K562 (cell line): ENCODE measurements at regions not wholly inside any gene's neighbourhood (a gene's known extent, or its start where the extent isn't known, plus 50 kb on each side); places are given as distances from the start of the nearest gene placed in this dataset.

ENCODE experiments used
- ATAC-seq: fragments of 200-7000 bp; cut with Tn5 transposase; 3 replicates; pipeline ENCODE4 v1.9.1; 2020; ENCODE audit warnings: moderate library complexity
- BruUV-seq: library from RNA; stranded (reverse); fragments of 400-500 nt; replicated peaks from 2 replicates; lab custom pipeline; 2021; lab: Mats Ljungman, UMichigan
- CTCF ChIA-PET: fragments of 300-600 bp; formaldehyde crosslinking; extraction: SDS; loops from one replicate; lab custom pipeline; 2021; ENCODE audit warnings: low intra/inter-chr PET ratio; lab: Yijun Ruan, JAX
- POLR2A ChIA-PET: fragments of 300-600, 350-650 bp; sonication (Branson Sonifier 250); formaldehyde crosslinking; extraction: SDS; loops from one replicate; lab custom pipeline; 2021; ENCODE audit warnings: antibody characterized with exemption, inconsistent platforms; lab: Yijun Ruan, JAX
- DNase-seq, 4 experiments: peaks; one replicate each; pipeline versions ENCODE4 v3.0.0 to v3.0.0-alpha.2; 2011 to 2018; ENCODE audit warnings: low spot score in 3 of 4, mixed read lengths in 3 of 4; ENCODE audit errors: extremely low read depth in 1 of 4
- FAIRE-seq: peaks from 2 replicates; lab custom pipeline; 2011; peaks lifted over from hg19 to GRCh38; lab: Jason Lieb, UNC
- H2AFZ ChIP-seq: 2 replicates; pipeline ENCODE4 v1.6.0; 2011; ENCODE audit warnings: low read depth, low read length, control low read depth, inconsistent platforms
- H3K27ac ChIP-seq: fragments of 200-600 bp; 3 replicates; pipeline ENCODE4 v1.8.0; 2011; ENCODE audit warnings: low read depth, mild to moderate bottlenecking, control low read depth, inconsistent platforms, low read length, moderate library complexity, mixed read lengths; ENCODE audit errors: extremely low read depth
- H3K27me3 ChIP-seq, 2 experiments: fragments of 300-600 bp in 1 of 2; 2 replicates in 1 of 2; 3 replicates in 1 of 2; pipeline versions ENCODE4 v1.6.0 to v1.8.0; 2011; ENCODE audit warnings: inconsistent platforms in 2 of 2, low read length in 2 of 2, mild to moderate bottlenecking in 1 of 2, mixed read lengths in 1 of 2, moderate library complexity in 1 of 2; ENCODE audit not compliant: control insufficient read depth in 2 of 2, insufficient read depth in 2 of 2
- H3K36me3 ChIP-seq: fragments of 300-600 bp; 3 replicates; pipeline ENCODE4 v1.8.0; 2011; ENCODE audit warnings: mild to moderate bottlenecking, low read length, inconsistent platforms; ENCODE audit not compliant: control insufficient read depth, insufficient read depth
- H3K4me1 ChIP-seq, 2 experiments: fragments of 200-600 bp in 1 of 2; replicated peaks in 1 of 2; 2 replicates in 1 of 2; 3 replicates in 1 of 2; pipeline versions ENCODE4 v1.5.1 to v1.8.0; 2011; ENCODE audit warnings: inconsistent platforms in 2 of 2, low read length in 2 of 2, mild to moderate bottlenecking in 1 of 2, mixed read lengths in 1 of 2, moderate library complexity in 1 of 2; ENCODE audit not compliant: control insufficient read depth in 2 of 2, insufficient read depth in 2 of 2
- H3K4me2 ChIP-seq: 2 replicates; pipeline ENCODE4 v1.6.1; 2011; ENCODE audit warnings: low read length, control low read depth, inconsistent platforms, mixed read lengths; ENCODE audit not compliant: insufficient read depth
- H3K4me3 ChIP-seq: fragments of 200-600 bp; sonication (generic), shearing (Covaris generic); 2 replicates; pipeline ENCODE4 v1.5.1; 2016; ENCODE audit warnings: control low read depth, inconsistent platforms
- H3K79me2 ChIP-seq: fragments of 200-600 bp; 3 replicates; pipeline ENCODE4 v1.8.0; 2011; ENCODE audit warnings: low read length, inconsistent platforms; ENCODE audit not compliant: control insufficient read depth, insufficient read depth
- H3K9ac ChIP-seq, 2 experiments: 2 replicates each; pipeline versions ENCODE4 v1.6.0 to v1.6.1; 2011; ENCODE audit warnings: low read depth in 2 of 2, low read length in 2 of 2, control low read depth in 1 of 2, inconsistent platforms in 1 of 2, mild to moderate bottlenecking in 1 of 2, mixed read lengths in 1 of 2; ENCODE audit not compliant: insufficient read depth in 1 of 2
- H3K9me1 ChIP-seq: one replicate; pipeline ENCODE4 v1.6.0; 2011; ENCODE audit warnings: inconsistent platforms, mild to moderate bottlenecking, low read length, moderate library complexity; ENCODE audit not compliant: control insufficient read depth, insufficient read depth
- H3K9me3 ChIP-seq: replicated peaks from 2 replicates; pipeline ENCODE4 v1.5.1; 2011; ENCODE audit warnings: low read depth, low read length, inconsistent platforms; ENCODE audit not compliant: control insufficient read depth, insufficient read depth
- H4K20me1 ChIP-seq: replicated peaks from 2 replicates; pipeline ENCODE4 v1.6.1; 2011; ENCODE audit warnings: low read length, inconsistent platforms, mixed read lengths; ENCODE audit not compliant: control insufficient read depth, insufficient read depth
- ETV5 ChIP-seq: sonication (generic); formaldehyde crosslinking; IDR thresholded peaks from 2 replicates; pipeline ENCODE4 v1.4.0; 2020; ENCODE audit warnings: low read depth, mild to moderate bottlenecking, missing genetic modification reagents
- L3MBTL2 ChIP-seq: fragments of 450-650 bp; IDR thresholded peaks from 2 replicates; pipeline ENCODE4 v1.6.1; 2016; ENCODE audit warnings: mild to moderate bottlenecking, moderate library complexity
- LEF1 ChIP-seq: fragments of 450-650 bp; IDR thresholded peaks from 2 replicates; pipeline ENCODE4 v1.6.1; 2016; ENCODE audit warnings: mild to moderate bottlenecking
- MEF2A ChIP-seq: IDR thresholded peaks from 2 replicates; pipeline ENCODE4 v1.6.1; 2011; ENCODE audit warnings: low read depth, mild to moderate bottlenecking, low read length, moderate library complexity; ENCODE audit not compliant: control insufficient read depth
- MTA3 ChIP-seq: fragments of 450-650 bp; formaldehyde crosslinking; IDR thresholded peaks from 2 replicates; pipeline ENCODE4 v1.6.1; 2017; ENCODE audit warnings: mild to moderate bottlenecking, borderline replicate concordance
- SRSF7 ChIP-seq: fragments of 200-400 bp; formaldehyde crosslinking; optimal IDR thresholded peaks from 2 replicates; pipeline ENCODE3; 2017; ENCODE audit warnings: mild to moderate bottlenecking, low read depth, low read length
- WGBS: fragments of 100-300 bp; shearing (Covaris generic); methylation state at CpG from one replicate; pipeline ENCODE4 v1.1.6; 2016; ENCODE audit warnings: low coverage, mixed read lengths; ENCODE audit not compliant: insufficient coverage; ENCODE audit errors: missing lambda C conversion rate; 5-methylcytosine and 5-hydroxymethylcytosine counted together
- in situ Hi-C: fragments of 300-500 bp; cut with MboI; formaldehyde crosslinking; loops from 4 replicates; pipeline ENCODE4 v1.15.0; 2018; ENCODE audit warnings: inconsistent platforms, mixed read lengths
- intact Hi-C: fragments of 100-400 bp; cut with micrococcal nuclease; formaldehyde crosslinking; loops from 2 replicates; pipeline ENCODE4 v1.14.2; 2022
- TF ChIP-seq, protein P1 (sequence below), 2 experiments: fragments of 450-650 bp; formaldehyde crosslinking in 1 of 2; IDR thresholded peaks; 2 replicates each; pipeline versions ENCODE4 v1.4.0 to v1.6.1; 2014 to 2020; ENCODE audit warnings: mild to moderate bottlenecking in 2 of 2, borderline replicate concordance in 1 of 2, low read depth in 1 of 2

DNA sequence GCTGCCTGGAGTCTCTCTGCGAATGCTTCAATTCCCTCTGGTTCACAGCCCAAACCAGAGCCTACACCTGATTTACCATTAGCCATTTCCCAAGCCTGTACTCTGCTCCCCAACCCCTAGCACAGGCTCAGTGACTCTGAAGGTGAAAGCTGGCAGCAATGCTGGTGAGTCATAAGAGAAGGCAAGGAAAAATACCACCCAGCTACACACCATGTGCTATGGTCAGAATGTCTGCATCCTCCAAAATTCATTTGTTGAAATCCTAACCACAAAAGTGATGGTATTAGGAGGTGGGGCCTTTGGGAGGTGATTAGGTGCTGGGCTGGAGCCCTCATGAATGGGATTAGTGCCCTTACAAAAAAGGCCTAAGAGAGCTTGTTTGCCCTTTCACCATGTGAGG, 117.1 kb upstream of the TJP1 start:
- H3K4me3 ChIP-seq = no peak overlapping the region
- H3K4me1 ChIP-seq = no peaks in the 10 kb centered on the region
- no peak for DNase-seq
- CTCF ChIA-PET = no interaction called here
- H3K27ac ChIP-seq = no peak overlapping the region
- no peak for FAIRE-seq
- POLR2A ChIA-PET = interaction anchor here (0.8 kb wide), 1 partner anchor 250 kb away, joined by 3 read pairs; no protein-coding TSS in a partner anchor
- BruUV-seq = no TSS peak
- WGBS = 0% methylated on average over 1 of the region's 1 CpG
- H3K9me3 ChIP-seq = no peaks in the 10 kb centered on the region
- no peak for ATAC-seq
- no peak overlapping the region for H2AFZ ChIP-seq
- no peaks in the 10 kb centered on the region for H3K9me1 ChIP-seq
- H3K4me2 ChIP-seq = no peak overlapping the region
- H3K27me3 ChIP-seq = peaks cover 5 to 24% of the 10 kb centered on the region in 2 experiments; a peak in 3 of 5 replicates
- H3K36me3 ChIP-seq = no peaks in the 10 kb centered on the region
- intact Hi-C loops (no loop called here), in situ Hi-C loops (no loop called here)
- no peaks in the 10 kb centered on the region for H4K20me1 ChIP-seq
- no peaks in the 10 kb centered on the region for H3K79me2 ChIP-seq
- TF ChIP-seq MTA3 (no peak), SRSF7 (no peak), ETV5 (CRISPR knock-in tag) (no peak), LEF1 (no peak), L3MBTL2 (no peak), MEF2A (no peak)
- TF ChIP-seq, protein P1, sequence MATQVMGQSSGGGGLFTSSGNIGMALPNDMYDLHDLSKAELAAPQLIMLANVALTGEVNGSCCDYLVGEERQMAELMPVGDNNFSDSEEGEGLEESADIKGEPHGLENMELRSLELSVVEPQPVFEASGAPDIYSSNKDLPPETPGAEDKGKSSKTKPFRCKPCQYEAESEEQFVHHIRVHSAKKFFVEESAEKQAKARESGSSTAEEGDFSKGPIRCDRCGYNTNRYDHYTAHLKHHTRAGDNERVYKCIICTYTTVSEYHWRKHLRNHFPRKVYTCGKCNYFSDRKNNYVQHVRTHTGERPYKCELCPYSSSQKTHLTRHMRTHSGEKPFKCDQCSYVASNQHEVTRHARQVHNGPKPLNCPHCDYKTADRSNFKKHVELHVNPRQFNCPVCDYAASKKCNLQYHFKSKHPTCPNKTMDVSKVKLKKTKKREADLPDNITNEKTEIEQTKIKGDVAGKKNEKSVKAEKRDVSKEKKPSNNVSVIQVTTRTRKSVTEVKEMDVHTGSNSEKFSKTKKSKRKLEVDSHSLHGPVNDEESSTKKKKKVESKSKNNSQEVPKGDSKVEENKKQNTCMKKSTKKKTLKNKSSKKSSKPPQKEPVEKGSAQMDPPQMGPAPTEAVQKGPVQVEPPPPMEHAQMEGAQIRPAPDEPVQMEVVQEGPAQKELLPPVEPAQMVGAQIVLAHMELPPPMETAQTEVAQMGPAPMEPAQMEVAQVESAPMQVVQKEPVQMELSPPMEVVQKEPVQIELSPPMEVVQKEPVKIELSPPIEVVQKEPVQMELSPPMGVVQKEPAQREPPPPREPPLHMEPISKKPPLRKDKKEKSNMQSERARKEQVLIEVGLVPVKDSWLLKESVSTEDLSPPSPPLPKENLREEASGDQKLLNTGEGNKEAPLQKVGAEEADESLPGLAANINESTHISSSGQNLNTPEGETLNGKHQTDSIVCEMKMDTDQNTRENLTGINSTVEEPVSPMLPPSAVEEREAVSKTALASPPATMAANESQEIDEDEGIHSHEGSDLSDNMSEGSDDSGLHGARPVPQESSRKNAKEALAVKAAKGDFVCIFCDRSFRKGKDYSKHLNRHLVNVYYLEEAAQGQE (IDR thresholded peaks at IDR 0.05; ENCODE audit: borderline replicate concordance) = no peak
- TF ChIP-seq, protein P1 (CRISPR knock-in tag; IDR thresholded peaks at IDR 0.05; ENCODE audit: low read depth) = no peak
- no peak overlapping the region for H3K9ac ChIP-seq
